ENCODE measurements at regions not wholly inside any gene's neighbourhood (a gene's known extent, or its start where the extent isn't known, plus 50 kb on each side); places are given as distances from the start of the nearest gene placed in this dataset.

DNA sequence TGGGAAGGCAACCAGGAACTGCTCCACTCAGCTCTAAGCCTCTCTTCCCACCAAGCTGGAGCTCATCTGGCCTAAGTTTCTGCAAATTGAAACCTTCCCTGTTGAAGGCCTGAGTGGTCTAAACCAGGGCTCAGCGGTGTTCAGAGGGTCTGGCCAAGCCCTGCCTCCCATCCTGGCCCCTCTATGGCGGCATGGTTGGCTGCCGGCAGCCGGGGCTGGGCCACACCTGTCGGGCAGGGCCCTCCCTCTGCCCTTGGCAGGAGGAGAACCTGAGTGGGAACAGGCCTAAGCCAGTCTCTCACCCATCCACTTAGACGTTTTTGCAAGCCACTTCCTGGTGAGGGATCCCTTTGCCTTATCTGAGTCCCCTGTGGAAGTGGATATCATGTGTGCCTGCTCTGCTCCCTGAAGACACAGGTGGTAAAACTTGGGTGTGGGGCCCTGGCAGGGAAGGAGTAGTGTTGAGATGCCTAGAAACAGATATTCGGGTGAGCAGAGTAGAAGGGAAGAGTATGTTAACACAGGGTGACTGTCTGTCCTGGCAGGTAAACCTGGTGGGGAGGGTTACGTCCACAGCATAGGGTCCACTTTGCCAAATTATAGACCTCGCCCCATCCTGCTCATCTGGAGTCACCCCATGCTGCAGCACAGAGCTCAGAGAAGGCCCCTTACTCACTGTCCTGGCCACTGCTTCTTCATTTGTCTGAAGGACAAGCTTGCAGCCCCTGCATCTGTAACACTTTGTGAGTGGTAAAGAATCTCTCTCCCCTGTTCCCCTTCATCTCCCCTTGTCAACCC is 63.0 kb upstream of the SIX2 start:
- no peak for DNase-seq (ENCODE audit: low spot score)
- Mint-ChIP-seq H3K4me1 (ENCODE audit: low read depth) (no peaks in the 10 kb centered on the region), H3K27ac (no peak overlapping the region), H3K36me3 (ENCODE audit: low read depth) (no peaks in the 10 kb centered on the region), H3K9me3 (no peaks in the 10 kb centered on the region), H3K27me3 (ENCODE audit: low read depth) (peaks cover 11% of the 10 kb centered on the region), H3K4me3 (no peak overlapping the region)

DNA sequence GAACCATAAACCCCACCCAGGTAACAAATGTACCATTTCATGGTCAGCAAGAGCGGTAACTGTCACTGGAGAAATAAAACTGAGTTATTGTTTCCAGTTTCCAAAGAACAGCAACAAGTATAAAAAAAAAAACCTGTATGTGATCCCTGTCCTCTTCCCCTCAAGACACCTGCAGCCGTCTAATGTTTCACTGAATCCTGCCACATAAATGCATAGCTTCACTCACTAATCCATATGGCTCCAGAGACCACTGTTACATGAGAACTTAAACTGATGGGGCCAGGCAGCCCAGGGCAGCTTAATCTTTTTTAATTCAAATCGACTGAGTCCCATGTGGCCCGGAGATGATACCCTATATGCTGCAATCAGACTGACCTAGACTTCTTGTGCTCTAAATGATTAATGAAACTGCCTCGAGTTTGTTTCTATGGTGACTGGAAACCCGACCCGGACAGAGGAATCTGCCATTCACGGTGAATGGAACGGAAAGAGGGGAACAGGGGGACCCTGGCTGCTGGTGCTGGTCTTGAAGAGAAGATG is 60.9 kb upstream of the SIX2 start:
- DNase-seq (ENCODE audit: low spot score) = no peak
- Mint-ChIP-seq H3K27me3 (ENCODE audit: low read depth) (peaks cover 12% of the 10 kb centered on the region), H3K4me1 (ENCODE audit: low read depth) (no peaks in the 10 kb centered on the region), H3K9me3 (no peaks in the 10 kb centered on the region), H3K27ac (no peak overlapping the region), H3K4me3 (no peak overlapping the region), H3K36me3 (ENCODE audit: low read depth) (no peaks in the 10 kb centered on the region)

DNA sequence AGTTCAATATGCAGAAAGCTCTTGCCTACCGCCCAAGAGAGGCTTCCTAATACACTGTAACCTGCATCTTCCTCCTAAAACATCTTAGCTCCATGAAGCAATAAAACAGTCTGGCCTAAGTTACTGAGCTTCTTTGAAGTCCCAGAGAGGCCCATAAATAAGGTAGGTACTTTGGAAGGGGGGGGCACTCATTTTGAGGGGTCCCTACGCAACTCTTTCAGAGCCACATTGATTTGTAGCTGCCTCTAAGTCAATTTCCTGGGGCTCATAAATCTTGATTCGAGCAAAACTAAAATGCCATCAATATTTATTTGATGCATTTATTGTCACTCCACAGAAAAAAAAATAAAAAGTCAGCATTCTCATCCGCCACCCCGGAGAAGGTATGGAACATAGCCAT is 60.4 kb upstream of the SIX2 start:
- Mint-ChIP-seq H3K36me3 (ENCODE audit: low read depth) (no peaks in the 10 kb centered on the region), H3K27ac (no peak overlapping the region), H3K27me3 (ENCODE audit: low read depth) (peaks cover 12% of the 10 kb centered on the region), H3K4me1 (ENCODE audit: low read depth) (no peaks in the 10 kb centered on the region), H3K9me3 (no peaks in the 10 kb centered on the region), H3K4me3 (no peak overlapping the region)
- no peak for DNase-seq (ENCODE audit: low spot score)

DNA sequence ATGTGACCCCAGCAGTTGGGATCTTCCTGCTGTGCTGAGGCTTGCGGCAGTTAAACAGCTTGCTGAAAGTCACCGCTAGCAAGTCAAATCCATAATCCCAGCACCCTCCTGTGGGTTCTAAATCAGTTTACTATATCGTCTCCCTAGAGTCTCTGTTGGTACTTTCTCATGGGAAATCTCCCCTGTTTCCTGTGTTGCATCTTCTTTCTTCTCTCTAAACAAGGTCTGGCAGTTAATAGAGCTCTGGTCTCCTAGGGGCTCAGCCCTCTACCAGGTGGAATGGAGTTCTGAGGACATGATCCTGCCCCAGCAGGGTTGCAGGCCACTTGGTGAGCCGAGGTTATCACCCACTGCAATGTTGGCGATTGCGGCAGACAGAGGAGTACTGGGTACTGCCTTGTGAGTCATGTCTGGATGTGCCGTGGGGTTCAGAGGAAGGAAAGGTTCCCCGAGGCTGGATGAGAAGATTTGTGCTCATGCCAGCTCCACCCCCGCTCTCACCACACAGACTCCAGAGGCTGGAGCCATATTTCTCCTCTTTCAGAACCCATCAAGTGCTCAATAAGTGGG is 59.4 kb upstream of the SIX2 start:
- Mint-ChIP-seq H3K4me3 (no peak overlapping the region), H3K9me3 (no peaks in the 10 kb centered on the region), H3K36me3 (ENCODE audit: low read depth) (no peaks in the 10 kb centered on the region), H3K27me3 (ENCODE audit: low read depth) (peaks cover 10% of the 10 kb centered on the region), H3K27ac (no peak overlapping the region), H3K4me1 (ENCODE audit: low read depth) (no peaks in the 10 kb centered on the region)
- no peak for DNase-seq (ENCODE audit: low spot score)

DNA sequence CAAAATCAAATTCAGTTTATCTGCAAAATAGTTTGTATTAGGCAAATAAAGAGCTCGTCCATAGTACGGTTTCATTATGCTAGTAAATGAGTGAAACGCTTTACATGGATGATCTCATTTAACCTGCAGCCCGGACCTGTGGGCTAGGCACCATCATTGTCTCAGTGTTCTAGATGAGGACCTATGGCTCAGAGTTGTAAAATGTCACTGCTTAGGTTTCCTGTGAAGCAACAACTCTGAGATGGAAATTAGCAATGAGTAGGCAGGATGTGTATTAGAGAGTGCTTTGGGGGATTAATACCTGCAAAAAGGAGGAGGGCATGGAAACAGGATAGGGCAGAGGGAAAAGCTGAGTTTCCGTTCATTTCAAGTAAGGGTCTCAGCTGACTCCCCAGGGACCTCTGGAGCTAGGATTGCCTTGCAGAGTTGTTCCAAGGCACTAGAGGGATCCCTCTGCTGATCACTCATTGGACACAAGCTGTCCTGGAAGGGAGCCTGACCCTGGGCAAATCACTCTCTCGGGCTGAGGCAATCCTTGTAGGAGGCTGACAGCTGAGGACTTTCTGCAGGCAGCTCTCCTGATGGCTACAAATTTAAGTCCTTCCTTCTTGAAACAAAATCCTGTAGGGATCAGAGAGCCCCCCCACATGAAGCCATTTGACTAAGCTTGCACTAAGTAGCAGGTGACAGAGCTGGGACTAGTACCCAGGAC is 58.8 kb upstream of the SIX2 start:
- no peaks in the 10 kb centered on the region for H3K4me1 Mint-ChIP-seq (ENCODE audit: low read depth)
- peaks cover 10% of the 10 kb centered on the region for H3K27me3 Mint-ChIP-seq (ENCODE audit: low read depth)
- no peak for DNase-seq (ENCODE audit: low spot score)
- H3K4me3 Mint-ChIP-seq = no peak overlapping the region
- H3K9me3 Mint-ChIP-seq = no peaks in the 10 kb centered on the region
- H3K36me3 Mint-ChIP-seq (ENCODE audit: low read depth) = no peaks in the 10 kb centered on the region
- no peak overlapping the region for H3K27ac Mint-ChIP-seq
